Activated T-cell treated with anti-CD3 and anti-CD28 coated beads for 48 hours (primary cell): ENCODE measurements at regions not wholly inside any gene's neighbourhood (a gene's known extent, or its start where the extent isn't known, plus 50 kb on each side); places are given as distances from the start of the nearest gene placed in this dataset.
"Not testable (repeated sequence)": the region's sequence is repeated elsewhere in the genome, so short reads cannot be mapped to it uniquely, and the experiment has no call there.

Experiments used
- DNase-seq: peaks from one replicate; pipeline ENCODE4 v3.0.0-alpha.2; 2020; ENCODE audit warnings: low read depth

GRCh38 chr12:88816201-88816600 is 235.9 kb upstream of the KITLG start:
- no peak for DNase-seq

DNA sequence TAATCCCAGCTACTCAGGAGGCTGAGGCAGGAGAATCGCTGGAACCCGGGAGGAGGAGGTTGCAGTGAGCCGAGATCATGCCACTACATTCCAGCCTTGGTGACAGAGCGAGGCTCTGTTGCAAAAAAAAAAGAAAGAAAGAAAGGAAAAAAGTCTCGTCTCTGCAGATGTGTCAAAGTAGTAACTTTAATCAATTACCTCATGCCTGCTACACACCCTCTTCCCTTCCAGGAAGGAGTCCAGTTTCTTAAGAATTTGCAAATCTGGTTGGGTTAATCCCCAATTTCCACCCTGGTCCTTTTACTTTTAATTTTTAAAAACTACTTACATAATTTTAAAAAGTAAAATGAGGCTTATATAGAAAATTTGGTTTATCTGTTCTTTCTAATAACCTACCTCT is 234.5 kb upstream of the KITLG start:
- no peak for DNase-seq

DNA sequence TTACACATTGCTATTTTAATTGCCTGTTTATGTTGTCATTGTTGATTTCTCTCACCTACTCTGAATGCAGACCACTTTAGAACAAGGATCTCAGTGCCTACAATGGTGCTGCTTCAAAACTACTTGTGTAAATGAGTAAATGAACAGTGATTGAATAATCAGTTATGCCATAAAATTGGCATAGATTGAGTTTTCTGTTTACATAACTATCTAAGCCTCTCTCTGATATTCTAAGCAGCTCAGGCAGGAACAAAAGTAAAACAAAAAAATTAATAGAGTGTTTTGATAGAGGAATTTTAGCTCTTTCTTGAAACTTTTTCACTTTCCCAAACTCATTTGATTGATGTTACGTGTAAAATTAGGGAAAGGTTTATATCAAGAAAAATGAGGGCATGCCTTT is 232.3 kb upstream of the KITLG start:
- no peak for DNase-seq

- no peak for DNase-seq
These were observed 230.5 kb upstream of the KITLG start for GRCh38 chr12:88810806-88811205.

DNA sequence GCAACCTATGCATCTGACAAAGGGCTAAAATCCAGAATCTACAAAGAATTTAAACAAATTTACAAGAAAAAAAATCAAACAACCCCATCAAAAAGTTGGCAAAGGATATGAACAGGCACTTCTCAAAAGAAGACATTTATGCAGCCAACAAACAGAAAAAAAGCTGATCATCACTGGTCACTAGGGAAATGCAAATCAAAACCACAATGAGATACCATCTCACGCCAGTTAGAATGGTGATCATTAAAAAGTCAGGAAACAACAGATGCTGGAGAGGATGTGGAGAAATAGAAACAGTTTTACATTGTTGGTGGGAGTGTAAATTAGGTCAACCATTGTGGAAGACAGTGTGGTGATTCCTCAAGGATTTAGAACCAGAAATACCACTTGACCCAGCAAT is 229.6 kb upstream of the KITLG start:
- not testable (repeated sequence) for DNase-seq

DNA sequence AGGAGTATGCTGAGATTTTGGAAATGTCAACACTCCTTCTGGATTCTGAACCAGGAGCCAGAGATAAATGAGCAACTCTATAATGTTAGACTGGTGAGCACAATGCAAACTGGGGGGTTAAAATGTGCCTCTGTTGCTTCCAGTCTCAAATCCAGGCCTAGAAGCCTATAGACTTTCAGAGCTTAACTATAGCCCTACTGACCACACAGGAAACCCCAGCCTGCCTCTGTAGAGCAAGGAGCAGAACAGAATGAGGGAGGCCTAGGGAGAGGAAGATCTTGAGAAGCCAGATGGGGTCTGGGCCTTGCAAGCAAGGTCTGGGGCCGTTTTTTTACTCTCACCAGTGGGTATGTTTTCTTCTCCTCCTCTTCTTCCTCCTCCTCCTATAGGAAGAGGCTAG is 225.4 kb upstream of the KITLG start:
- DNase-seq = no peak

- DNase-seq = no peak
These were observed 225.0 kb upstream of the KITLG start for GRCh38 chr12:88805286-88805685.

DNA sequence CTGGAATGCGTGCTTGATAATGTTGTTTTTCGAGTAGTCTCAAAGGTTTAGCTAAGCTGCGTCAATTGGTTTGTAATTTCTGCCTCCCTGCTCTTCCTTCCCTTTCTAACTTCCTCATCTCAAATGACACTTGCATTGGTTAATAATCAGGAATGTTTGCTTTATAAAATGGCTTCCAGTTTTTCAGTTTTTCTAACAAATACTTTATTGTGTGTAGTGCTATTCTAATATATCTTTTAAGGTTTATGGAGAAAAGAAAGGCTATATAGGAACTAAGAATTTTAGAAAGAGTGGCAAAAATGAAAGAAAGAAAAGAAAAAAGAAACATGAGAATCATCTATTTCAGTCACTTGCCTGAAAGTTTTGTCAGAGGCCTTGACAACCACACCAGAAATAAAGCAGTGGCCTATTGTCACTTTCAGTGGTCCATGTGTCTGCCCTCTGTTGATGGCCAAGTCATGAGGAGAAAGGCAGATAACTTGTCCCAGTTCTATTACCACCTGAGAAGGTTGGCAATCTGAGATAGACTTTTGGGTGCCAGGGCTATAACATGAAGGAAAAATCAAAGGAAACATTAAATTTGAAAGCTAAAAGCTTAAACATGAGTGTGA is 221.9 kb upstream of the KITLG start:
- no peak for DNase-seq

DNA sequence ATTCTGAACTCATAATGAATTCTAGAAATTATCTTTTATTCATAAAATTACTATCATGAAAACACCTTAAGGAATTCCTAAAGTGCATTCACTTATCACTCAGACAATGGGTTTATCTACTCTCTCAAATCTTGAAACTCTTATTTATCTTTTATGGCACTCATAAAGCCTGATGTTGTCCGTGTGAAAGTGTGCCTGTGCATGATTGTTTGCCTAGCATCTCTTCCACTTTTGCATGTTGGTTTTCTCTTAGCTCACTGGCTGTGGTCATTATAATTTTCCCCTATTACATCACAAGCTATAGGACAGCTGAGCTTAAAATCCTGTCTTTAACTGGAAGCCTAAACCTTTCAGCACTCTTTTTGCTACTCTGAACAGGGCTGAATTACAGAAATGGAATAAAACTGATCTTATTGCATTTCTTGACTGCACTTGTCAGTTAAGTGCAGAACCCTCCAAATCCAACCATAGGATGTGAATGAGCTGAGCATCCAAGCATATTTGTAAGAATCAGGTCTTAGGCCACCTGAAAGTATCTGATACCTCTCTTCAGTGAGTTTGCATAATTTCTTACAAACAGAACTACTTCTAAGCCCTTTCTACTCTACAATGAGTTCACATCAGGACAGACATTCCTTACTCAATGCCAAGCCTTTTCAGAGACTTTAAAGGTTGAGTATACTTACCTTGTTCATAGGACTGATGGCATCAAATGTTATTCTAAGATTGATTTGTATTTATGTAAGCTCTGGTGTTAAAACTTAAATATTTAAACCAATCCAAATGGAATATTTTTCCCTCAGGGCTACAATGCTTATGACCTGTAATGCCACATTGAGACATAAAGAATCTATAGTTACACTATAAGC is 221.2 kb upstream of the KITLG start:
- DNase-seq = no peak

DNA sequence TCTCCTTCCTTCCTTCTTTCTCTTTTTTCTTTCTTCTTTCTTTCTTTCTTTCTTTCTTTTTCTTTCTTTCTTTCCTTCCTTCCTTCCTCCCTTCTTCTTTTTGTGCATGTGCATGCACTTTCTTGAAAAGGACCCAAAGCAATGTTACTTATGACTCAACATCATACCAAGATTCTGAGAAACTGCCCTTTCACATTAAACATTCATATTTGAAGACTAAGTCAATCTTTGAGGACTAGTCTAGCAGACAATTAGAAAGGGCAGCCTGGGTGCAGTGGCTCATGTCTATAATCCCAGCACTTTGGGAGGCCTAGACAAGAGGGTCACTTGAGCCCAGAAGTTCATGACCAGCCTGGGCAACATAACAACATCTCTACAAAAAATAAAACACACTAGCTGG is 212.8 kb upstream of the KITLG start:
- DNase-seq = no peak

- DNase-seq = no peak
These were observed 210.0 kb upstream of the KITLG start for GRCh38 chr12:88790231-88790630.

DNA sequence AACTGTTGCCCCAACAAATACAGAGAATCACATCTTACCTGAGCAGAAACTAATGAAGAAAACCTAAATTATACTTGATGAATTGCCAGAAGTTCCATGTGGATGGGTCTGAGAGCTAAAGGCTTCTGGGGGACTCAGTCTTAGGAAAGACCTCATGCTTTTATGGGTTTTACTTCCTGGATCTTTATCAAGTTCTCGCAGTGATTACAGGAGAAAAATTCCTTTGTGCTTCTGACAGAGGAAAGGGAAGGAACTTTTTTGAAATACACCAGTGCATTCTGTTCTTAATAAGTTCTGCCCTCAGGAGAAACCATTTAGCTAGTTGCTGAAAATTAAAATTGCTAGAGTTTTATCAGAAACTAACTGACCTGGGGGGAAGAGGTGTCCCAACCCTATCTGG is 203.9 kb upstream of the KITLG start:
- no peak for DNase-seq

DNA sequence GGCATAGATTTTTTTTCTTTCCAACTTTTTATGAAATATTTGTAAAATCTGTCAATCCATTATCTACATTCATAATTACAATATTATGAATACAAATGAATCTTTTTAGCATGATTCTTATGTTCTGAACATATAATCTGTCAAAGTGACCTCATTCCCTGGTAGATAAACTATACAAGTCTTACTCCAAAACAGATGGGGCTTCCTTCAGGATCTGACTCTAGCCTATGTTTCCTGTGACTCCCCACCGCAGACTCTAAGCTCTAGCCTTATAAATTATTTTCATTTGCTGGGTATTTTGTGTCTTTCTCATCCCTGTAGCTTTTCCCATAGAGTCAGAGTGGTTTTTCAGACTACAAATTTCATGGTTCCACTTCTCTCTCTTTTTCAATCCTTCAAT is 202.1 kb upstream of the KITLG start:
- DNase-seq = no peak

GRCh38 chr12:88781909-88782308 is 201.6 kb upstream of the KITLG start:
- no peak for DNase-seq

DNA sequence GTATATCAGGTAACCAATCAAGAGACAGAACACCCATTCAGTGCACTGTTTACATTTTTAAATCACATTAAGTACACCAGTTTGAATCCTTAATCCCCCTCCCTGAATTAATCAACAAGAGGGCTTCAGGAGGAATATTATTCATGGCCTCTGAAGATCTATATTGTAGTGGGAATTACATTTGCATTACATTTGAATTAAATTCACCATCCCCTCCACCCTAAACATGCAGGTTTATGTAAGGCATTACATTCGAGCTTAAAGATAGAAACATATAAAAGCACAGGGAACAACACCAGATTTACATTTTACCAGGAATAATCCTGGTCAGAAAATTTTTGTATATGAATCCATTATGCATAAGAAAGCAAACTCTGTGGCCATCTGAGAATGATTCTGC is 197.8 kb upstream of the KITLG start:
- DNase-seq = no peak

- DNase-seq = no peak
These were observed 195.5 kb upstream of the KITLG start for GRCh38 chr12:88775742-88776151.

DNA sequence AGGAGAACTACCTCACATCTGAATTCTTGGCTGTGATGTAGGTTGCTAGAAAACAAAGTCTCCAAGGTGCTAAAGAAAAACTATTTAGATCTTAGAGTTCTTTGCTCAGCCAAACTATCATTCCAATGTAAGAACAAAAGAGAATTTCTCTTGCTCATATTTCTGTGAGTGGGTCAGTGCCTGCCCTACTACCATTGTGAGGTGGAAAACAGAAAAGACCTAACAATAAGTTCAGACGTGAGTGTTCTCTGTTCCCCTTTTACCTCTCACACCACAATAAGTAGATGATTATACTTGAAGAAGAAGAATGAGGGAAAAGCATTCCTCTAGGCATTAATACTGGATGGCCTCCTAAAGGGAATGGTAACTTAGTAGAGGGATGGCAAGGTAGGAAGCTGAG is 187.4 kb upstream of the KITLG start:
- no peak for DNase-seq

DNA sequence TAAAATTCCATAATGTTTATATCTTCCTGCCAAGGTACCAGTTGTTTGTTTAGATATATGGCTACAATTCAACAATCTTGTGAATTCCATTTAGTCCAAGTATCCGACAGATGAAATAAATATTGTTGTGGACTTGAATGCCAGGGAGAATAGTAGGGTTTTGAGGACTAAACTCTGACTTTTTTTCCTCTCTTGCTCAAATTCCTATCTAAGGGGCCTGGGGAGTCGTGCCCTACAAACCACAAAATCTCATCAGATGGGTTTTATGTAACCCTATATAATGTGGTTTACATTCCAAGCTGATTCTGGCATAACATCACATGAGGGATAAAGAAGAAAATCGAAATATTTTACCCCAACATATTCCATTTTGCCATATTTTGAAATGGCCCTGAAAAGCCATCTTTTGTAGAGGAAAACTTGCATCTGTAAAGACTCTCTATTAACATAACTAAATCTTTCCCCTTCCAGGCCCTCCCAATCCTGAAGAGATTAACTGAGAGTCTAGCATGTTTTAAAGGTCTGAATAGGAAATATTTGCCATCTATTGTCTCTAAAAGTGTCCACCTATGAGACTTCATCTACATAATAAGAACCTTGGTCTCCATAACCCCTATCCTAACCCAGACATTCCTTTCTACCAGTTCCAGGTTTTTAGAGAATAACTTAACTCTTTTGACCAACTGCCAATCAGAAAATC is 184.7 kb upstream of the KITLG start:
- no peak for DNase-seq

DNA sequence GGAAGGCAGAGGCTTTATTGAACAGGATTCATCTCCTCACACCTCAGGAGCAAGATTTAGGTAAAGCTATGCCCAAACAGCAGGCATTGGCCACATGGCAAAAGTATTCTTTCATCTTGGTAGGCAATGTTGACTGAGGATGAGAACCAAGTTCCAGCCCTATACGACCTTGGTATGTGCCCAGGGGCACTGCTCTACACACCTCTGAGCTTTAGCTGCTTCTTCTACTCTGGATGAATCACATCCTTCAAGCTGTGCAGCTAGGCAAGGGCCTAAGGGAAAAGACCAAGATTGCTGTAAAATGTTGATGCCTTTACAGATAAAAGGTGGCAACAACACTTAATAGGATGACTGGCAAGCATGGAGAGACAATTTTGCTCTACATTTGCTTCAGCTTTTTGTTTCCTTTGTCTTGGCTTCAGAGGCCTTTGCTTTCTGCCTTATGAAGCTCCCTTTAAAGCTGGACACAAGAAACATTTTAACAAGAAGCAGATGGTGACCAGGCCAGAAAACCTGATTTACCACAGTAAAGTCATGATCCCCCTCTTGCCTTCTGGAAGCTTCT is 183.3 kb upstream of the KITLG start:
- DNase-seq = no peak

DNA sequence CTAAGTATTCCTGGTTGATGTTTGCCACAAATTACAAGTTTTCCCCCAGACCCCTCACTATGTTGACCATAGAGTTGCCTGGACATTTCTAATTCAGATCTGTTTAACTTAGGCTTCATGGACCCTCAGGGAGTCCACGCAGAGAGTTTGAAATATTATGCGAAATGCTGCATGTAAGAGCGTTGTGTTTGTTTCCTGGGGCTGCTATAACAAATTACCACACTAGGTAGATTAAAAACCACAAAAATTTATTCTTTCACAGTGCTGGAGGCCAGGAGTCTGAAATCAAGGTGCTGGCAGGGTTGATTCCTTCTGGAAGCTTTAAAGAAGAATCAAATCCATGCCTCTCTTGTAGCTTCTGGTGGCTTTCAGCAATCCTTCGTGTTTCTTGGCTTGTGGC is 177.9 kb upstream of the KITLG start:
- no peak for DNase-seq

DNA sequence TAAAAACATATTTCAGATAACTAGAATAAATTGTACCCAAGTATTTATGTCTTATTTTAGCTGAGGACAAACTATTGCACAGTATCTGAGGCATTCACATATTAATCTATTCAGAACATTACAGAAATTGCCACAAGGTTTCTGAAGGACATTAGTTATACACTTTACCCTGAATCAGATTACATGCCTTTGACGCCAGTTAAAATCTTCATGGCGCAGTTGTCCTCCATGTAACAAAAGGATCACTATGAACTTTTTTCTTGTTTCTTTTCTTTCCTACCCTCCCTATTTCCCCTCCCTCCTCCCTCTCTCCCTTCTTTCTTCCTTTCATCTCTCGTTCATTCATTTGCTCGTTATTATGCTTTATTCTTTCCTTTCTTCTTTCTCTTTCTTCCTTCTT is 176.6 kb upstream of the KITLG start:
- DNase-seq = no peak

DNA sequence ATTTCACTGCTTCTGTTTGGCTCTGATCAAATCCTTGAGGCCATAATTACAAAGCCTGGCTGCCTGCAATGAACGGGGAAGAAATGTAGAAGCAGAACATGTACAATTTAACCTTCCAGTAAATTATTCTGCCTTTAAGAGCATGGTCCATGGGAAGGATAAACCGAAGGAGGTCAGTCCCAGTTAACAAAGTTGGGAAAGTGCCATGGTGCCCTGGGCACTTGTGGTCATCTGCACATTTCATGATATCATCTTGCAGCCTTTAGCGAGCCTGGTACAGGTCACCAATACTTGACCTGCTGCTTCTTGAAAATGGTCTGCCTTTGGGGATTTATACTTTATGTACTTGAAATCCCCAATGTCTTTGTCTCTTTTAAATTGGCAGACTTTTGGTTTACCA is 175.9 kb upstream of the KITLG start:
- DNase-seq = no peak

DNA sequence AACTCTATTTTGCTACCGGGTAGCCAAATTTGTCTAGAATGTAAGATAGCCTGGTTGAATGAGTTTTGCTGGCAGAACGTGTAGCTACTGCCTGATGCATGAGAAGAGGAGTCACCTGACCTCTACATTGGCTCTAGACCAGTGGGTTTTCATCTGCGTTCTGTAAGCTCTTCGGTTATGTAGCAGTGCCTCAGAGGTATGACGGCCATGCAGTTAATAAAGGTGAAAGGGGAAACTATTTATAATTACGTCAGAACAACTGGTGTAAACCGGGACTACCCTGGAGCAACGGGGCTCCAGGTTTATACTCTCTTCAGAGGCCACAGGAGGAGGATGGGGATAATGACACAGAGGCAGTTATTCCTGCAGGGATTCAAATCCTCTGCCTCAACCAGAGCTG is 173.4 kb upstream of the KITLG start:
- no peak for DNase-seq
